ENCODE measurements at regions not wholly inside any gene's neighbourhood (a gene's known extent, or its start where the extent isn't known, plus 50 kb on each side); places are given as distances from the start of the nearest gene placed in this dataset.
"Not testable (repeated sequence)": the region's sequence is repeated elsewhere in the genome, so short reads cannot be mapped to it uniquely, and the experiment has no call there.

DNA sequence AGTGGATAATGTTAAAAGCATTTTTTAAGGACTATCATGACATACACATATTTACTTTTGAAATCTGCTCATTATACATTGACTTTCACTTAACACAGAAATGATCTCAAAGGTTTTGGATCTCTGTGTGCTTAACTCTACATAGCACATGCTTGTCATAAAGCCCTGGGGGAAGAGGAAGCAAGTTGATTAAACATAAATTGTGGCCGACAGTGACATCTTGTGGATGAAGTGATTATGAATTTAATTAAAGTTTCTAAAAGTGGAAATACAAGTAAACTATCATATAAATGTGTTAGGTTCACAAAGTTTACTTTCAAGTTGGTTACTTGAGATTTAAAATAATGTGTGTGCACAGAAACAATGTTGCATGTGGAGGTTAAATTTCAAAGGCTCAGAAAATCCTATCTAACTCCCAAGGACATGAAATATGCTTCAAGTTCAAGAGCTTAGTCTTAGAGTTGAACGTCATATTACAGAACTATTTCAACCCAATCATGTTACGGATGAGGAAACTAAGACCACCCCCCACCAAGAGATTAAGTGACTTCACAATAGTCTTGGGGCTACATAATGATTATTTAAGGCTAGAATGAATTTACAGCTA lies 1247.8 kb downstream of the GATA3 start:
- Histone ChIP-seq H3K27me3 (ENCODE audit: control insufficient read depth in 1 of 2, insufficient read depth in 2 of 2, low read length in 2 of 2) (no peaks in the 10 kb centered on the region), H3K4me3 (ENCODE audit: low read length in 2 of 2) (no peak overlapping the region), H3K9ac (ENCODE audit: low read length in 2 of 2) (no peak overlapping the region), H3K27ac (ENCODE audit: low read length) (no peak overlapping the region), H3K9me3 (ENCODE audit: control insufficient read depth in 2 of 2, low read length in 2 of 2) (no peaks in the 10 kb centered on the region), H3K36me3 (ENCODE audit: control insufficient read depth in 2 of 2, insufficient read depth in 2 of 2, low read length in 2 of 2) (no peaks in the 10 kb centered on the region), H3K4me1 (ENCODE audit: control insufficient read depth, insufficient read depth, low read length) (no peaks in the 10 kb centered on the region)

DNA sequence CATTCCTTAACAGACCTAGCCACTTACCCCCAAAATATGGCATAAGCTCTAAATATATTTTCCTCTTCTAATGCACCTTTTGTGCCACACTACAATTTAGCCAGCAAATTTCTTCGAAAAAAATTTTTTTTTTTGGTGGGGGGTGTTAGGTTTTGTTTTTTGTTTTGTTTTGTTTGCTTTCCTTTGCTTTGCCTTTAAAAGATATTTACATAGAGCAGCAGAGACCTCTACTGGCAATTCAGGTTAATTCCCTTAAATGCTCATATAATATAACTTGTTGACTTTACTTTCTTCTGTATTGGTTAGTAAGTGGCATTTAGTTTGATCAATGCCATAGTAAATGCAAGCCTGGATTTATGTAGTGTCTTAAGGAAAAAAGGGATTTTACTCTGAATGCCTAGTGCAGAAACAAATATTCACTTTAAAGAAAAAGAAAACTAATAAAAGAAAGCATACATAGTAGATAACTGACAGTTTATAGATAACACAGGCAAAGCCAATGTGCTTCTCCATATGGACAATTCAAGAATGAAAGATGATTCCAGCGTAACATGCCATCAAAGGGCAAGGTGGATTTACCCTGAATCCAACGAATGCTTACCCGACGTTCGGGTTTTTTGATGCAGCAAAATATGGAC lies 1250.6 kb downstream of the GATA3 start:
- H3K9ac ChIP-seq (ENCODE audit: low read length in 2 of 2), result no peak overlapping the region
- H3K36me3 ChIP-seq (ENCODE audit: control insufficient read depth in 2 of 2, insufficient read depth in 2 of 2, low read length in 2 of 2), result no peaks in the 10 kb centered on the region
- H3K27me3 ChIP-seq (ENCODE audit: control insufficient read depth in 1 of 2, insufficient read depth in 2 of 2, low read length in 2 of 2), result no peaks in the 10 kb centered on the region

DNA sequence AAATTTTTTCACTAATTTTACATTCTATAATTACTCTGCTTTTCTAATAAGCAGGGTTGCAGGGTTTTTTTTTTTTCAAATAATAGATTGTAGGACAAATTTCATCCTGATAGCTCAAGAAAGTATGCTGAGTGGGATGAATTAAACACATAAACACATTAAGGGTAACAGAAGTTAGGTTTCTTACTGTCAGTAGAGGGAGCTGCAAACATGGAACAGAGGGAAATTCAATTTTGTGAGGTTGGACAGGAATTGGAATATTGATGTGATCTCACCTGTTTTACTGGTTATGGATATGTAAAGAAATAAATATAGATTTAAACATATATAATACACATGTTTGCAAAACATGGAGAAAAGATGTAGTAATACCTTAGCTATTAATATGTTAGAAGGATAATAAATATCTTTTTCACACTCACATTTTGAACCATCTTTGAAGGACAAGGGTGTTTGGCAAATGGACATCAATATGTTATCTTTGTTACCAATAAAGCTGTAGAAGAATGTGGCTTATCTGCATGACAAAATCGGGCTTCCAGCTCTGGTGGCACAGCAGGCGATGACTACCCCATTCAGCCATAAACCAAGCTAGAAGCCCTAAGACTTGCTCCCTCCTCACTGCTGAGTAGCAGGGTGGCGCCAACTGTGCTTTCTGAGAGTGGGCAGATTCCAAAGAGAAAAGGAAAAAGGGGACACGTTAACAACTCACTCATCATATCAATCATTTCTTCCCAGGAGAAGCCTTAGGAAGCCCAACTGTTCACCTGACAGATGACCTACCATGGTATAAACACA lies 1257.4 kb downstream of the GATA3 start:
- Histone ChIP-seq H3K4me1 (ENCODE audit: control insufficient read depth, insufficient read depth, low read length) (no peaks in the 10 kb centered on the region), H3K27me3 (ENCODE audit: control insufficient read depth in 1 of 2, insufficient read depth in 2 of 2, low read length in 2 of 2) (peaks cover 0 to 2% of the 10 kb centered on the region in 2 donors), H3K9ac (ENCODE audit: low read length in 2 of 2) (no peak overlapping the region), H3K36me3 (ENCODE audit: control insufficient read depth in 2 of 2, insufficient read depth in 2 of 2, low read length in 2 of 2) (no peaks in the 10 kb centered on the region), H3K27ac (ENCODE audit: low read length) (no peak overlapping the region), H3K9me3 (ENCODE audit: control insufficient read depth in 2 of 2, low read length in 2 of 2) (no peaks in the 10 kb centered on the region), H3K4me3 (ENCODE audit: low read length in 2 of 2) (no peak overlapping the region)

More for the DNA sequence above, 1250.6 kb downstream of the GATA3 start:
- no peak overlapping the region for H3K4me3 ChIP-seq (ENCODE audit: low read length in 2 of 2)
- H3K27ac ChIP-seq (ENCODE audit: low read length), result no peak overlapping the region
- no peaks in the 10 kb centered on the region for H3K4me1 ChIP-seq (ENCODE audit: control insufficient read depth, insufficient read depth, low read length)
- no peaks in the 10 kb centered on the region for H3K9me3 ChIP-seq (ENCODE audit: control insufficient read depth in 2 of 2, low read length in 2 of 2)

DNA sequence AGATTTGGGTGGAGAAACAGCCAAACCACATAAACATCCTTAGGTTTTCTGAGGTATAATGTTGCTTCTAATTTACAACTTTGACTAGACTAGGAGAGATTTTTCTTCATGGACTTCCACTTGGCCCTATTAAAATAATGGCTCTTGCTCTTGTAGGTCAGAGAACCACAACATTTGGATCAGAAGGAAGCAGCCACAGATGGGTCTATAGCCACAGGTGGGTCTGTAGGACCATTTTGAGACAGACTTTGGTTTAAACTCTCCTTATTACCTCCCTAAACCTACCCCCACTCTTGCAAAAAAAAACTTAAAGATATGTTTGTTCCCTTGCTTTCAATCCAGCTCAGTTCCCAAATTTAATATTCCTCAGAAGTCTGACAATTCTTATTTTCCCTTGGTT lies 1260.8 kb downstream of the GATA3 start:
- Histone ChIP-seq H3K4me1 (ENCODE audit: control insufficient read depth, insufficient read depth, low read length) (no peaks in the 10 kb centered on the region), H3K4me3 (ENCODE audit: low read length in 2 of 2) (no peak overlapping the region), H3K27ac (ENCODE audit: low read length) (no peak overlapping the region), H3K36me3 (ENCODE audit: control insufficient read depth in 2 of 2, insufficient read depth in 2 of 2, low read length in 2 of 2) (no peaks in the 10 kb centered on the region), H3K9ac (ENCODE audit: low read length in 2 of 2) (no peak overlapping the region), H3K9me3 (ENCODE audit: control insufficient read depth in 2 of 2, low read length in 2 of 2) (no peaks in the 10 kb centered on the region), H3K27me3 (ENCODE audit: control insufficient read depth in 1 of 2, insufficient read depth in 2 of 2, low read length in 2 of 2) (peaks cover 0 to 2% of the 10 kb centered on the region in 2 donors)

DNA sequence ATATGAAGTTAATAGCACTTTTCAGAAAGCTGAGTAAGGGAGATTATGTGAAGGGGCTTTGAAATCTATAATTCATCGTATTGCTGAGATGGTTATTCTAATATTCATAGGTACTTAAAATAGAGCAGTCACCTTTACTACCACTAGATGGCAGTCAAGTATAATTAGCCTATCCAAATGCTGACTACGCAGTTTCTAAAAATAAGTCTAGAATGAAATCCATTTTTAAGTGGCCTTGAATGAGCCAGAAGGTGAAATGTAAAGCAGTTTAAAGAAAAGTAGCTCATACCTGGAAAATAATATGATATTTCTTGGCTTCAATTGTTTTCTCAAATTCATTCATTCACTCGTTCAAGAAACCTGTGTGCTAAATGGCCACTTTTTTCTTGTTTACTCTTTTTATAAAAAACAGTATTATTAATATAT lies 1277.1 kb downstream of the GATA3 start:
- H3K9ac ChIP-seq (ENCODE audit: low read length in 2 of 2), result no peak overlapping the region
- H3K4me1 ChIP-seq (ENCODE audit: control insufficient read depth, insufficient read depth, low read length), result no peaks in the 10 kb centered on the region
- no peaks in the 10 kb centered on the region for H3K9me3 ChIP-seq (ENCODE audit: control insufficient read depth in 2 of 2, low read length in 2 of 2)
- no peaks in the 10 kb centered on the region for H3K36me3 ChIP-seq (ENCODE audit: control insufficient read depth in 2 of 2, insufficient read depth in 2 of 2, low read length in 2 of 2)
- H3K27ac ChIP-seq (ENCODE audit: low read length), result no peak overlapping the region
- no peaks in the 10 kb centered on the region for H3K27me3 ChIP-seq (ENCODE audit: control insufficient read depth in 1 of 2, insufficient read depth in 2 of 2, low read length in 2 of 2)
- no peak overlapping the region for H3K4me3 ChIP-seq (ENCODE audit: low read length in 2 of 2)

DNA sequence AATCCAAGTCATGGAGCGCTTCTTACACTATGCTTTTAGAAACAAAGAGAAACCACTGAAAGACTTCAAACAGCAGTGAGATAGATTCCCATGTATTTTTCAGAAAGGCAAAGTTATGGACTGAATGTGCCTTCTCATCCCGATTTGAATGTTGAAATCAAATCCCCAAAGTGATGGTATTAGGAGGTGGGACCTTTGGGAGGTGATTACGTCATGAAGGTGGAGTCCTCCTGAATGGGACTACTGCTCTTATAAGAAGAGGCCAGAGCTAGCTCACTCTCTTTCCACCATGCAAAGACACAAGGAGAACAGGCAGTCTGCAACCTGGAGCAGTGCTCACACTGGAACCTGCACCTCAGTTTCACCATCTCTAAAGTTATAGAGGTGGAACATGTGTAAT lies 1279.8 kb downstream of the GATA3 start:
- H3K4me3 ChIP-seq (ENCODE audit: low read length in 2 of 2), result no peak overlapping the region

DNA sequence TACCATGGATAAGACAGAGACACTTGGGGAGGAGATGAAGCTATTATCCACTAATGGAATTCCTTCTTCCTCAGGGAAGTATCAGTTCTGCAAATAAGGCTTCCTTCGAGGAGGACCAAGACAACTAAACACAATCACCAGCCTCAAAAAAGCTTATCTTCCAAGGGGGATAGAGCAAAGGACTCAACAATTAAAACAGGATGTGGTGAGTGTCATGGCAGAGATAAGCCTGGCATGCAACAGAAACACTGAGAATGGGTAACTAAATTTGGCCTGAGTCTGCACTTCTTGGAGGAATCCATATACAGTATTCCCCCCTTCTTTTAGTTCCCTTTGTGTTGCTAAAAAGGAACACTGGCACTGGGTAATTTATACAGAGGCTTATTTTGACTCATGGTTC lies 1285.2 kb downstream of the GATA3 start:
- H3K36me3 ChIP-seq (ENCODE audit: control insufficient read depth in 2 of 2, insufficient read depth in 2 of 2, low read length in 2 of 2), result no peaks in the 10 kb centered on the region
- H3K4me3 ChIP-seq (ENCODE audit: low read length in 2 of 2), result no peak overlapping the region
- H3K9me3 ChIP-seq (ENCODE audit: control insufficient read depth in 2 of 2, low read length in 2 of 2), result no peaks in the 10 kb centered on the region
- no peak overlapping the region for H3K9ac ChIP-seq (ENCODE audit: low read length in 2 of 2)
- H3K27ac ChIP-seq (ENCODE audit: low read length), result no peak overlapping the region
- no peaks in the 10 kb centered on the region for H3K27me3 ChIP-seq (ENCODE audit: control insufficient read depth in 1 of 2, insufficient read depth in 2 of 2, low read length in 2 of 2)
- H3K4me1 ChIP-seq (ENCODE audit: control insufficient read depth, insufficient read depth, low read length), result no peaks in the 10 kb centered on the region

More for the DNA sequence above, 1279.8 kb downstream of the GATA3 start:
- Histone ChIP-seq H3K36me3 (ENCODE audit: control insufficient read depth in 2 of 2, insufficient read depth in 2 of 2, low read length in 2 of 2) (no peaks in the 10 kb centered on the region), H3K27me3 (ENCODE audit: control insufficient read depth in 1 of 2, insufficient read depth in 2 of 2, low read length in 2 of 2) (no peaks in the 10 kb centered on the region), H3K4me1 (ENCODE audit: control insufficient read depth, insufficient read depth, low read length) (no peaks in the 10 kb centered on the region), H3K9me3 (ENCODE audit: control insufficient read depth in 2 of 2, low read length in 2 of 2) (no peaks in the 10 kb centered on the region), H3K9ac (ENCODE audit: low read length in 2 of 2) (no peak overlapping the region), H3K27ac (ENCODE audit: low read length) (no peak overlapping the region)

DNA sequence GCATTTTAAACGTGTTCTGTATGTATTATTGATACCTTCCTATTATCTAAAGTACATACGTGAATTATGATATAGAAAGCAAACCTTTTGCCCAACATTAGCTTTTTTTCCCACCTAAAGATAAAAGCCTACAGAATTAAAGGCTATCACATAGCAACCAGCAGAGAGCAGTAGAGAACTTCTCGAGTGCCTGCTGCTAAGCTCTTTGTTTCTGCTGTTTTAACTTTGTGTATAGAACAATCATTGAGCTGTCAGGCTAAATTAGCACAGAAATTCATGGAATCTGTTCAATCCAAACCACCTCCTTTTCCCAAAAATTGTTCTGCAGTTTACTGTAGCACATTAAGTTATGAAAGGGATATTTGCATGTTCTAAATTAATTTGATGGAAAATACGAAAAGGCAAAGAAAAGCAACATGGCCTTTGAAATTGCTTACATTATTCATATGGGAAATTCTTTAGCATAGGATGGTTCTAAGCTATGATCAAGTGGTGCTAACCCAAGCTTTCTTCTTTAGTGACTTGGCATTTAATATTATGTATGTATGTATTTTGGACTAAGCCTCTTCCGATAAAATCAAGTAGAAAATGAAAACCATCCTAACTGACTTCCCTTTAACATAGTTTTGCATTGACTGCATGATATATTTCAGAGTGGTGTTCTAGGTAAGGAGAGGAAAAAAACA lies 1288.5 kb downstream of the GATA3 start:
- no peak overlapping the region for H3K27ac ChIP-seq (ENCODE audit: low read length)
- H3K9ac ChIP-seq (ENCODE audit: low read length in 2 of 2), result no peak overlapping the region
- H3K36me3 ChIP-seq (ENCODE audit: control insufficient read depth in 2 of 2, insufficient read depth in 2 of 2, low read length in 2 of 2), result no peaks in the 10 kb centered on the region
- H3K27me3 ChIP-seq (ENCODE audit: control insufficient read depth in 1 of 2, insufficient read depth in 2 of 2, low read length in 2 of 2), result no peaks in the 10 kb centered on the region
- no peaks in the 10 kb centered on the region for H3K4me1 ChIP-seq (ENCODE audit: control insufficient read depth, insufficient read depth, low read length)
- H3K9me3 ChIP-seq (ENCODE audit: control insufficient read depth in 2 of 2, low read length in 2 of 2), result no peaks in the 10 kb centered on the region
- no peak overlapping the region for H3K4me3 ChIP-seq (ENCODE audit: low read length in 2 of 2)

DNA sequence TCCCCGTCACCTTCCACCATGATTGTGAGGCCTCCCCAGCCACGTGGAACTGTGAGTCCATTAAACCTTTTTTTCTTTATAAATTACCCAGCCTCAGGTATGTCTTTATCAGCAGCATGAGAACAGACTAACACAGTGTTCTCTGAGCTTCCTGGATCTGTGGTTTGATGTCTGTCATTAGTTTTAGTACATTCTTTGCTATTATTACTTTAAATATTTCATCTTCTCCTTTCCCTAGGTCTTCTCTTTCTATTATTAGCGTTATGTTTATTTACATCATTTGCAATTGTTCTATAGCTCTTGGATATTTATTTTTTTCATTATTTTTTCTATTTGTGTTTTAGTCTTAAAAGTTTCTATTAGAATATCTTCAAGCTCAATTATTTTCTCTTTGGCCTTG lies 1293.4 kb downstream of the GATA3 start:
- not testable (repeated sequence) for H3K36me3 ChIP-seq (ENCODE audit: control insufficient read depth in 2 of 2, insufficient read depth in 2 of 2, low read length in 2 of 2); H3K27ac ChIP-seq (ENCODE audit: low read length); H3K9ac ChIP-seq (ENCODE audit: low read length in 2 of 2); H3K27me3 ChIP-seq (ENCODE audit: control insufficient read depth in 1 of 2, insufficient read depth in 2 of 2, low read length in 2 of 2); H3K4me1 ChIP-seq (ENCODE audit: control insufficient read depth, insufficient read depth, low read length); H3K9me3 ChIP-seq (ENCODE audit: control insufficient read depth in 2 of 2, low read length in 2 of 2); H3K4me3 ChIP-seq (ENCODE audit: low read length in 2 of 2)

DNA sequence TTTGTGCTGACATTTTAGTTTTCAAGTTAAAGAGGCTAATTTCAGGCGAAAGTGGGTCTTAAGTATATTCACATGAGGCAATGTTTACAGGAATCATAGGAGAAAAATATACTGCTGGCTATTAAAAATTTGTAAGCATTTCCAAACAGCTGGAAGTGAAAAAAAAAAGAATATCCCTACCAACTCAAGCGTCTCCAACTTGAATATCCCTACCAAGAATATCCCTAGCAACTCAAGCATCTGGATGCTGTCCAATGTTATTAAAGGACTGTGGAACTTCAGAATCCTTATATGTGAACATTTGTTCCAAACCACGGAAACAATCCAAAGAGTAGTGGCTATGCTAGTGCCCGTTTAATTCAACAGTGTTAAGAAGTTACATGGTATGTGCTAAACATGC lies 1303.0 kb downstream of the GATA3 start:
- Histone ChIP-seq H3K4me1 (ENCODE audit: control insufficient read depth, insufficient read depth, low read length) (no peaks in the 10 kb centered on the region), H3K27me3 (ENCODE audit: control insufficient read depth in 1 of 2, insufficient read depth in 2 of 2, low read length in 2 of 2) (no peaks in the 10 kb centered on the region), H3K36me3 (ENCODE audit: control insufficient read depth in 2 of 2, insufficient read depth in 2 of 2, low read length in 2 of 2) (no peaks in the 10 kb centered on the region), H3K9me3 (ENCODE audit: control insufficient read depth in 2 of 2, low read length in 2 of 2) (no peaks in the 10 kb centered on the region), H3K9ac (ENCODE audit: low read length in 2 of 2) (no peak overlapping the region), H3K4me3 (ENCODE audit: low read length in 2 of 2) (no peak overlapping the region), H3K27ac (ENCODE audit: low read length) (no peak overlapping the region)
